Neural cell (in vitro differentiated cells): ENCODE measurements at regions not wholly inside any gene's neighbourhood (a gene's known extent, or its start where the extent isn't known, plus 50 kb on each side); places are given as distances from the start of the nearest gene placed in this dataset.

ENCODE experiments used
- EP300 ChIP-seq: fragments of 450-650 bp; conservative IDR thresholded peaks from 2 replicates; pipeline ENCODE4 v1.6.1; 2014; ENCODE audit warnings: antibody characterized with exemption, mild to moderate bottlenecking, moderate library complexity; ENCODE audit not compliant: poor library complexity, severe bottlenecking
- EZH2 ChIP-seq: fragments of 200-600, 300-800 bp; shearing (Covaris generic), sonication (generic); IDR thresholded peaks from 2 replicates; pipeline ENCODE4 v1.6.1; 2014; ENCODE audit warnings: antibody characterized with exemption, low read length, borderline replicate concordance, mild to moderate bottlenecking; ENCODE audit not compliant: insufficient read depth, poor library complexity, severe bottlenecking
- POLR2AphosphoS5 ChIP-seq: IDR thresholded peaks from 2 replicates; pipeline ENCODE4 v1.6.1; 2012
- TF ChIP-seq, protein P1 (sequence below): fragments of 450-650 bp; IDR thresholded peaks from 2 replicates; pipeline ENCODE4 v1.5.1; 2014; ENCODE audit warnings: antibody characterized with exemption, mild to moderate bottlenecking, moderate library complexity; ENCODE audit not compliant: poor library complexity, severe bottlenecking
- TF ChIP-seq, protein P2 (sequence below): IDR thresholded peaks from 2 replicates; pipeline ENCODE4 v1.6.1; 2012; ENCODE audit warnings: borderline replicate concordance

DNA sequence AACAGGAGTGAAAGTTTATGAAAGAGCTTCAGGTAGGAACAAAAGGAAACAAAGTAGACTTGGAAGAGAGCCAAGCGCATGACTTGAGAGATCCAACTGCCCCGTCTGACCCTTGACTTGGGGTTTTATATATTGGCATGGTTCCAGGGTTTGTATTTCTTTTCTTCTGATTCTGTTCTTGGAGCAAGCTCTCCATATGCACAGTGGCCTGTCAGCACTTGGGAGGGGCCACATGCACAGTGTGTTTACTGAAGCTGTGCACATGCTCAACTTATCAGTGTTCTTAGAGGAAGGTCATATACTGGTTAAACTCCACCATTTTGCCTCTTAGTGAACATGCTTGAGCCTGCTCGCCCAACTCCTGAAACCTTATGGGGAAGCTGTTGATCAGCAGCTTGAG is 953.7 kb downstream of the TFAP2A start:
- TF ChIP-seq, protein P1, sequence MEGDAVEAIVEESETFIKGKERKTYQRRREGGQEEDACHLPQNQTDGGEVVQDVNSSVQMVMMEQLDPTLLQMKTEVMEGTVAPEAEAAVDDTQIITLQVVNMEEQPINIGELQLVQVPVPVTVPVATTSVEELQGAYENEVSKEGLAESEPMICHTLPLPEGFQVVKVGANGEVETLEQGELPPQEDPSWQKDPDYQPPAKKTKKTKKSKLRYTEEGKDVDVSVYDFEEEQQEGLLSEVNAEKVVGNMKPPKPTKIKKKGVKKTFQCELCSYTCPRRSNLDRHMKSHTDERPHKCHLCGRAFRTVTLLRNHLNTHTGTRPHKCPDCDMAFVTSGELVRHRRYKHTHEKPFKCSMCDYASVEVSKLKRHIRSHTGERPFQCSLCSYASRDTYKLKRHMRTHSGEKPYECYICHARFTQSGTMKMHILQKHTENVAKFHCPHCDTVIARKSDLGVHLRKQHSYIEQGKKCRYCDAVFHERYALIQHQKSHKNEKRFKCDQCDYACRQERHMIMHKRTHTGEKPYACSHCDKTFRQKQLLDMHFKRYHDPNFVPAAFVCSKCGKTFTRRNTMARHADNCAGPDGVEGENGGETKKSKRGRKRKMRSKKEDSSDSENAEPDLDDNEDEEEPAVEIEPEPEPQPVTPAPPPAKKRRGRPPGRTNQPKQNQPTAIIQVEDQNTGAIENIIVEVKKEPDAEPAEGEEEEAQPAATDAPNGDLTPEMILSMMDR, result no peak
- TF ChIP-seq POLR2AphosphoS5 (no peak), EZH2 (no peak), EP300 (no peak)
- TF ChIP-seq, protein P2, sequence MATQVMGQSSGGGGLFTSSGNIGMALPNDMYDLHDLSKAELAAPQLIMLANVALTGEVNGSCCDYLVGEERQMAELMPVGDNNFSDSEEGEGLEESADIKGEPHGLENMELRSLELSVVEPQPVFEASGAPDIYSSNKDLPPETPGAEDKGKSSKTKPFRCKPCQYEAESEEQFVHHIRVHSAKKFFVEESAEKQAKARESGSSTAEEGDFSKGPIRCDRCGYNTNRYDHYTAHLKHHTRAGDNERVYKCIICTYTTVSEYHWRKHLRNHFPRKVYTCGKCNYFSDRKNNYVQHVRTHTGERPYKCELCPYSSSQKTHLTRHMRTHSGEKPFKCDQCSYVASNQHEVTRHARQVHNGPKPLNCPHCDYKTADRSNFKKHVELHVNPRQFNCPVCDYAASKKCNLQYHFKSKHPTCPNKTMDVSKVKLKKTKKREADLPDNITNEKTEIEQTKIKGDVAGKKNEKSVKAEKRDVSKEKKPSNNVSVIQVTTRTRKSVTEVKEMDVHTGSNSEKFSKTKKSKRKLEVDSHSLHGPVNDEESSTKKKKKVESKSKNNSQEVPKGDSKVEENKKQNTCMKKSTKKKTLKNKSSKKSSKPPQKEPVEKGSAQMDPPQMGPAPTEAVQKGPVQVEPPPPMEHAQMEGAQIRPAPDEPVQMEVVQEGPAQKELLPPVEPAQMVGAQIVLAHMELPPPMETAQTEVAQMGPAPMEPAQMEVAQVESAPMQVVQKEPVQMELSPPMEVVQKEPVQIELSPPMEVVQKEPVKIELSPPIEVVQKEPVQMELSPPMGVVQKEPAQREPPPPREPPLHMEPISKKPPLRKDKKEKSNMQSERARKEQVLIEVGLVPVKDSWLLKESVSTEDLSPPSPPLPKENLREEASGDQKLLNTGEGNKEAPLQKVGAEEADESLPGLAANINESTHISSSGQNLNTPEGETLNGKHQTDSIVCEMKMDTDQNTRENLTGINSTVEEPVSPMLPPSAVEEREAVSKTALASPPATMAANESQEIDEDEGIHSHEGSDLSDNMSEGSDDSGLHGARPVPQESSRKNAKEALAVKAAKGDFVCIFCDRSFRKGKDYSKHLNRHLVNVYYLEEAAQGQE, result no peak
